Activated naive CD8-positive, alpha-beta T cell treated with anti-CD3 and anti-CD28 coated beads for 36 hours (primary cell): ENCODE measurements at regions not wholly inside any gene's neighbourhood (a gene's known extent, or its start where the extent isn't known, plus 50 kb on each side); places are given as distances from the start of the nearest gene placed in this dataset.

Experiments
- DNase-seq: peaks from one replicate; pipeline ENCODE4 v3.0.0; 2021
- H3K27ac Mint-ChIP-seq: one replicate; pipeline ENCODE4 v1.8.0; 2022; ENCODE audit warnings: mild to moderate bottlenecking, moderate library complexity, mixed read lengths
- H3K27me3 Mint-ChIP-seq: one replicate; pipeline ENCODE4 v1.8.0; 2022; ENCODE audit warnings: mild to moderate bottlenecking, mixed read lengths
- H3K36me3 Mint-ChIP-seq: one replicate; pipeline ENCODE4 v1.8.0; 2021; ENCODE audit warnings: mild to moderate bottlenecking, mixed read lengths
- H3K4me1 Mint-ChIP-seq: one replicate; pipeline ENCODE4 v1.8.0; 2021; ENCODE audit warnings: mixed read lengths
- H3K4me3 Mint-ChIP-seq: one replicate; pipeline ENCODE4 v1.8.0; 2022; ENCODE audit warnings: mild to moderate bottlenecking, moderate library complexity, mixed read lengths
- H3K9me3 Mint-ChIP-seq: one replicate; pipeline ENCODE4 v1.8.0; 2022; ENCODE audit warnings: mixed read lengths

GRCh38 chr12:126147321-126147720, 1082.1 kb downstream of the AACS start:
- Mint-ChIP-seq H3K4me3 (no peak overlapping the region), H3K36me3 (no peaks in the 10 kb centered on the region), H3K27me3 (no peaks in the 10 kb centered on the region), H3K27ac (no peak overlapping the region), H3K4me1 (no peaks in the 10 kb centered on the region), H3K9me3 (peaks cover 4% of the 10 kb centered on the region)
- no peak for DNase-seq

- Mint-ChIP-seq H3K4me1 (no peaks in the 10 kb centered on the region), H3K9me3 (peaks cover 3% of the 10 kb centered on the region), H3K36me3 (no peaks in the 10 kb centered on the region), H3K4me3 (no peak overlapping the region), H3K27ac (no peak overlapping the region), H3K27me3 (no peaks in the 10 kb centered on the region)
- DNase-seq = no peak
Measured at GRCh38 chr12:126156806-126157574, 1091.8 kb downstream of the AACS start.

- Mint-ChIP-seq H3K4me1 (no peaks in the 10 kb centered on the region), H3K4me3 (no peak overlapping the region), H3K36me3 (no peaks in the 10 kb centered on the region), H3K9me3 (peaks cover 3% of the 10 kb centered on the region), H3K27ac (no peak overlapping the region), H3K27me3 (no peaks in the 10 kb centered on the region)
- DNase-seq = no peak
Measured at GRCh38 chr12:126157575-126157966, 1092.3 kb downstream of the AACS start.

- no peaks in the 10 kb centered on the region for H3K27me3 Mint-ChIP-seq
- H3K27ac Mint-ChIP-seq = no peak overlapping the region
- H3K36me3 Mint-ChIP-seq = no peaks in the 10 kb centered on the region
- H3K9me3 Mint-ChIP-seq = peaks cover 3% of the 10 kb centered on the region
- H3K4me1 Mint-ChIP-seq = no peaks in the 10 kb centered on the region
- H3K4me3 Mint-ChIP-seq = no peak overlapping the region
- no peak for DNase-seq
Measured at GRCh38 chr12:126159139-126159538, 1093.9 kb downstream of the AACS start.

- Mint-ChIP-seq H3K27ac (no peak overlapping the region), H3K36me3 (no peaks in the 10 kb centered on the region), H3K4me3 (no peak overlapping the region), H3K9me3 (peaks cover 4% of the 10 kb centered on the region), H3K4me1 (no peaks in the 10 kb centered on the region), H3K27me3 (no peaks in the 10 kb centered on the region)
- no peak for DNase-seq
Measured at GRCh38 chr12:126160912-126161311, 1095.7 kb downstream of the AACS start.

- Mint-ChIP-seq H3K27me3 (no peaks in the 10 kb centered on the region), H3K9me3 (peaks cover 7% of the 10 kb centered on the region), H3K36me3 (no peaks in the 10 kb centered on the region), H3K4me3 (no peak overlapping the region), H3K27ac (no peak overlapping the region), H3K4me1 (no peaks in the 10 kb centered on the region)
- no peak for DNase-seq
Measured at GRCh38 chr12:126163984-126164383, 1098.7 kb downstream of the AACS start.

- no peaks in the 10 kb centered on the region for H3K4me1 Mint-ChIP-seq
- no peaks in the 10 kb centered on the region for H3K36me3 Mint-ChIP-seq
- DNase-seq = no peak
Measured at GRCh38 chr12:126171937-126172559, 1106.8 kb downstream of the AACS start.

GRCh38 chr12:126182619-126183236, 1117.5 kb downstream of the AACS start:
- no peak for DNase-seq
- Mint-ChIP-seq H3K9me3 (peaks cover 5% of the 10 kb centered on the region), H3K4me3 (no peak overlapping the region), H3K36me3 (peaks cover 2% of the 10 kb centered on the region), H3K27ac (no peak overlapping the region), H3K27me3 (no peaks in the 10 kb centered on the region), H3K4me1 (no peaks in the 10 kb centered on the region)

More at GRCh38 chr12:126171937-126172559, 1106.8 kb downstream of the AACS start:
- Mint-ChIP-seq H3K9me3 (peaks cover 8% of the 10 kb centered on the region), H3K27me3 (no peaks in the 10 kb centered on the region), H3K4me3 (no peak overlapping the region), H3K27ac (no peak overlapping the region)

- H3K4me1 Mint-ChIP-seq = no peaks in the 10 kb centered on the region
- peaks cover 1% of the 10 kb centered on the region for H3K36me3 Mint-ChIP-seq
- peaks cover 5% of the 10 kb centered on the region for H3K9me3 Mint-ChIP-seq
- no peak overlapping the region for H3K4me3 Mint-ChIP-seq
- peaks cover 11% of the 10 kb centered on the region for H3K27me3 Mint-ChIP-seq
- DNase-seq = no peak
- no peak overlapping the region for H3K27ac Mint-ChIP-seq
Measured at GRCh38 chr12:126185025-126185424, 1119.8 kb downstream of the AACS start.

GRCh38 chr12:126189856-126190255, 1124.6 kb downstream of the AACS start:
- Mint-ChIP-seq H3K9me3 (no peaks in the 10 kb centered on the region), H3K27me3 (peaks cover 31% of the 10 kb centered on the region), H3K4me3 (no peak overlapping the region), H3K27ac (no peak overlapping the region), H3K4me1 (no peaks in the 10 kb centered on the region), H3K36me3 (no peaks in the 10 kb centered on the region)
- no peak for DNase-seq

GRCh38 chr12:126191031-126191891, 1126.0 kb downstream of the AACS start:
- DNase-seq = no peak
- Mint-ChIP-seq H3K4me1 (no peaks in the 10 kb centered on the region), H3K27me3 (peaks cover 31% of the 10 kb centered on the region), H3K27ac (no peak overlapping the region), H3K36me3 (no peaks in the 10 kb centered on the region), H3K4me3 (no peak overlapping the region), H3K9me3 (peaks cover 3% of the 10 kb centered on the region)

- Mint-ChIP-seq H3K9me3 (peaks cover 6% of the 10 kb centered on the region), H3K4me3 (no peak overlapping the region), H3K4me1 (no peaks in the 10 kb centered on the region), H3K27ac (no peak overlapping the region), H3K36me3 (no peaks in the 10 kb centered on the region), H3K27me3 (peaks cover 31% of the 10 kb centered on the region)
- DNase-seq = no peak
Measured at GRCh38 chr12:126191949-126192348, 1126.7 kb downstream of the AACS start.

GRCh38 chr12:126193190-126193589, 1128.0 kb downstream of the AACS start:
- no peak overlapping the region for H3K4me3 Mint-ChIP-seq
- no peaks in the 10 kb centered on the region for H3K36me3 Mint-ChIP-seq
- peaks cover 31% of the 10 kb centered on the region for H3K27me3 Mint-ChIP-seq
- H3K4me1 Mint-ChIP-seq = no peaks in the 10 kb centered on the region
- peaks cover 6% of the 10 kb centered on the region for H3K9me3 Mint-ChIP-seq
- DNase-seq = no peak
- no peak overlapping the region for H3K27ac Mint-ChIP-seq

GRCh38 chr12:126196263-126196662, 1131.0 kb downstream of the AACS start:
- Mint-ChIP-seq H3K4me1 (no peaks in the 10 kb centered on the region), H3K9me3 (peaks cover 6% of the 10 kb centered on the region), H3K4me3 (no peak overlapping the region), H3K36me3 (no peaks in the 10 kb centered on the region), H3K27me3 (peaks cover 8% of the 10 kb centered on the region), H3K27ac (no peak overlapping the region)
- no peak for DNase-seq

GRCh38 chr12:126198516-126198915, 1133.3 kb downstream of the AACS start:
- Mint-ChIP-seq H3K9me3 (peaks cover 6% of the 10 kb centered on the region), H3K4me3 (no peak overlapping the region), H3K4me1 (no peaks in the 10 kb centered on the region), H3K36me3 (no peaks in the 10 kb centered on the region), H3K27ac (no peak overlapping the region), H3K27me3 (no peaks in the 10 kb centered on the region)
- no peak for DNase-seq
